Stomach (tissue), 8 donors: ENCODE measurements at regions not wholly inside any gene's neighbourhood (a gene's known extent, or its start where the extent isn't known, plus 50 kb on each side); places are given as distances from the start of the nearest gene placed in this dataset.
A peak's percentile ranks its signal among the peaks of the same experiment; 100 is the strongest.

Experiments used
- DNase-seq, 2 donors: peaks; one replicate each; pipeline versions ENCODE4 v3.0.0 to v3.0.0-alpha.2; 2013 to 2019
- H3K27ac ChIP-seq, 5 donors: fragments of 200-600 bp in 4 of 5; sonication (generic) in 4 of 5; one replicate each; pipeline ENCODE4 v1.5.1; 2013 to 2019; ENCODE audit warnings: mild to moderate bottlenecking in 1 of 5, moderate library complexity in 1 of 5
- H3K27me3 ChIP-seq, 3 donors: fragments of 200-600 bp; sonication (generic); one replicate each; pipeline ENCODE4 v1.5.1; 2017 to 2019; ENCODE audit warnings: mixed run types in 1 of 3
- H3K36me3 ChIP-seq, 4 donors: fragments of 200-600 bp; sonication (generic); 1 replicate in 3 of 4; 2 replicates in 1 of 4; pipeline ENCODE4 v1.5.1; 2016 to 2019
- H3K4me1 ChIP-seq, 4 donors: fragments of 200-600 bp; sonication (generic); one replicate each; pipeline ENCODE4 v1.5.1; 2016 to 2019
- H3K4me3 ChIP-seq, 4 donors: fragments of 200-600 bp; sonication (generic) in 3 of 4; one replicate each; pipeline ENCODE4 v1.5.1; 2016 to 2019; ENCODE audit warnings: mild to moderate bottlenecking in 1 of 4
- H3K9me3 ChIP-seq, 4 donors: fragments of 200-600 bp; sonication (generic); one replicate each; pipeline ENCODE4 v1.5.1; 2016 to 2019
- CTCF ChIP-seq, 7 experiments: fragments of 450-650 bp in 4 of 7; fragments of 200-600 bp in 3 of 7; sonication (generic) in 3 of 7; IDR thresholded peaks; one replicate each; pipeline ENCODE4 v1.5.1; 2016 to 2019; ENCODE audit warnings: antibody characterized with exemption in 7 of 7, control low read depth in 2 of 7, mild to moderate bottlenecking in 1 of 7
- EP300 ChIP-seq: sonication (generic); formaldehyde crosslinking; IDR thresholded peaks from one replicate; pipeline ENCODE4 v1.6.1; 2017; ENCODE audit warnings: antibody characterized with exemption
- POLR2A ChIP-seq, 4 donors: fragments of 450-650 bp; IDR thresholded peaks; one replicate each; pipeline ENCODE4 v1.6.1; 2016; ENCODE audit warnings: antibody characterized with exemption in 4 of 4, control low read depth in 2 of 4, mild to moderate bottlenecking in 1 of 4, moderate library complexity in 1 of 4
- POLR2AphosphoS5 ChIP-seq, 3 donors: sonication (generic); formaldehyde crosslinking; IDR thresholded peaks; one replicate each; pipeline ENCODE4 v1.6.1; 2016; ENCODE audit warnings: antibody characterized with exemption in 3 of 3
- WGBS, 5 donors: extraction: QIAGEN DNeasy Blood & Tissue Kit in 3 of 5; methylation state at CpG; one replicate each; pipeline versions ENCODE4 v1.1.5 to v1.1.7; 2013 to 2018; 5-methylcytosine and 5-hydroxymethylcytosine counted together
- intact Hi-C: fragments of 100-400 bp; cut with DNase I; formaldehyde crosslinking; loops from one replicate; pipeline ENCODE4 v1.15.1; 2023; ENCODE audit warnings: low total_unique reads
- donor health status: healthy with polysubstance abuse.
- donor health status: Bipolar disorder and iron deficiency.
- donor health status: healthy.

GRCh38 chr10:88213065-88213605 is 349.7 kb downstream of the PTEN start:
- WGBS, 5 donors: 87 to 92% (median 90%) methylated on average over 6 of the region's 6 CpGs
- no peak overlapping the region for H3K27ac ChIP-seq
- no peaks in the 10 kb centered on the region for H3K9me3 ChIP-seq
- H3K36me3 ChIP-seq: no peaks in the 10 kb centered on the region
- no peak overlapping the region for H3K4me3 ChIP-seq
- H3K27me3 ChIP-seq: no peaks in the 10 kb centered on the region
- intact Hi-C loops: no loop called here
- H3K4me1 ChIP-seq: no peaks in the 10 kb centered on the region
- TF ChIP-seq POLR2AphosphoS5 (IDR thresholded peaks at IDR 0.05) (no peak), EP300 (no peak)
- peak in 1 of 2 donors; percentile 32 for DNase-seq

GRCh38 chr10:88216976-88217375 is 353.6 kb downstream of the PTEN start:
- TF ChIP-seq POLR2AphosphoS5 (IDR thresholded peaks at IDR 0.05) (no peak), CTCF (IDR thresholded peaks at IDR 0.05) (no peak), EP300 (no peak), POLR2A (IDR thresholded peaks at IDR 0.05) (no peak)
- DNase-seq: no peak
- no peaks in the 10 kb centered on the region for H3K27me3 ChIP-seq
- 64 to 79% (median 66%) methylated on average over 3 of the region's 3 CpGs for WGBS, 5 donors
- intact Hi-C loops: no loop called here
- no peak overlapping the region for H3K27ac ChIP-seq
- H3K4me1 ChIP-seq: peaks cover 0 to 7% (median 0%) of the 10 kb centered on the region in 4 donors
- H3K9me3 ChIP-seq: no peaks in the 10 kb centered on the region
- no peak overlapping the region for H3K4me3 ChIP-seq
- H3K36me3 ChIP-seq: no peaks in the 10 kb centered on the region

GRCh38 chr10:88218362-88218761 is 354.9 kb downstream of the PTEN start:
- TF ChIP-seq EP300: no peak
- no peak for TF ChIP-seq POLR2A (IDR thresholded peaks at IDR 0.05)
- no peak for TF ChIP-seq CTCF (IDR thresholded peaks at IDR 0.05)
- no peak for TF ChIP-seq POLR2AphosphoS5 (IDR thresholded peaks at IDR 0.05)
- H3K36me3 ChIP-seq: no peaks in the 10 kb centered on the region
- no peaks in the 10 kb centered on the region for H3K27me3 ChIP-seq
- H3K27ac ChIP-seq: no peak overlapping the region
- WGBS, 5 donors: 77 to 91% (median 89%) methylated on average over 3 of the region's 3 CpGs
- intact Hi-C loops: no loop called here
- DNase-seq: no peak
- H3K9me3 ChIP-seq: no peaks in the 10 kb centered on the region
- peaks cover 0 to 7% (median 3%) of the 10 kb centered on the region in 4 donors for H3K4me1 ChIP-seq
- no peak overlapping the region for H3K4me3 ChIP-seq

- Histone ChIP-seq H3K4me3 (no peak overlapping the region), H3K27me3 (no peaks in the 10 kb centered on the region), H3K4me1 (peaks cover 0 to 7% (median 3%) of the 10 kb centered on the region in 4 donors), H3K27ac (no peak overlapping the region), H3K36me3 (no peaks in the 10 kb centered on the region), H3K9me3 (no peaks in the 10 kb centered on the region)
- TF ChIP-seq EP300 (no peak), POLR2A (IDR thresholded peaks at IDR 0.05) (no peak), CTCF (IDR thresholded peaks at IDR 0.05) (no peak), POLR2AphosphoS5 (IDR thresholded peaks at IDR 0.05) (no peak)
- intact Hi-C loops: no loop called here
- 77 to 93% (median 85%) methylated on average over 2 of the region's 2 CpGs for WGBS, 5 donors
- DNase-seq: no peak
These were observed 356.3 kb downstream of the PTEN start for GRCh38 chr10:88219753-88220152.
